GM23338 (cell line): ENCODE measurements at regions not wholly inside any gene's neighbourhood (a gene's known extent, or its start where the extent isn't known, plus 50 kb on each side); places are given as distances from the start of the nearest gene placed in this dataset.

Experiments
- CREB1 ChIP-seq: fragments of 250-450 bp; sonication (Bioruptor Pico); IDR thresholded peaks from 2 replicates; pipeline ENCODE4 v1.5.0; 2020; ENCODE audit warnings: low read depth, mild to moderate bottlenecking, moderate library complexity
- POLR2AphosphoS5 ChIP-seq: IDR thresholded peaks from 2 replicates; pipeline ENCODE4 v1.6.1; 2016; ENCODE audit warnings: antibody characterized with exemption, low read depth
- TF ChIP-seq, protein P1 (sequence below), 2 experiments: fragments of 200-600 bp in 1 of 2; sonication (generic) in 1 of 2; conservative IDR thresholded peaks; 2 replicates each; pipeline versions ENCODE4 v1.5.1 to v1.6.1; 2016 to 2017; ENCODE audit warnings: antibody characterized with exemption in 2 of 2, low read depth in 2 of 2, mild to moderate bottlenecking in 2 of 2, moderate library complexity in 1 of 2

DNA sequence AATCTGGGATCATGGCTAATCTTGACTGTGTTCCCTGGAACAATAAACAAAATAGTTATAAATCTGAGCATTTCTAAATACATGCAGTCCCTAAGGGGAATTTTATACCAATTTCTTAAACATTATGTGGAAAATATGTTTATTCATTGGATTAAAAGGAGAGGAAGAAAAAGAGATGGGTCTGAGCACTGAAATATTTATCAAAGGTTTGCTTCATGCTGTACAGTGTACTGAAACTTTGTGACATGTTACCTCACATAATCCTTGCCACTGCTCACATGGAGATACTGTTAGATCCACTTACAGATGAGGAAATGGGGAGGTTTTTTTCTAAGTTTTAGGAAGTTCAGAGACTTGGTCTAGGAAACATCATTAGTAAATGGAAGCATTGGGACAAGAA lies 443.6 kb downstream of the SPRY1 start:
- TF ChIP-seq, protein P1, sequence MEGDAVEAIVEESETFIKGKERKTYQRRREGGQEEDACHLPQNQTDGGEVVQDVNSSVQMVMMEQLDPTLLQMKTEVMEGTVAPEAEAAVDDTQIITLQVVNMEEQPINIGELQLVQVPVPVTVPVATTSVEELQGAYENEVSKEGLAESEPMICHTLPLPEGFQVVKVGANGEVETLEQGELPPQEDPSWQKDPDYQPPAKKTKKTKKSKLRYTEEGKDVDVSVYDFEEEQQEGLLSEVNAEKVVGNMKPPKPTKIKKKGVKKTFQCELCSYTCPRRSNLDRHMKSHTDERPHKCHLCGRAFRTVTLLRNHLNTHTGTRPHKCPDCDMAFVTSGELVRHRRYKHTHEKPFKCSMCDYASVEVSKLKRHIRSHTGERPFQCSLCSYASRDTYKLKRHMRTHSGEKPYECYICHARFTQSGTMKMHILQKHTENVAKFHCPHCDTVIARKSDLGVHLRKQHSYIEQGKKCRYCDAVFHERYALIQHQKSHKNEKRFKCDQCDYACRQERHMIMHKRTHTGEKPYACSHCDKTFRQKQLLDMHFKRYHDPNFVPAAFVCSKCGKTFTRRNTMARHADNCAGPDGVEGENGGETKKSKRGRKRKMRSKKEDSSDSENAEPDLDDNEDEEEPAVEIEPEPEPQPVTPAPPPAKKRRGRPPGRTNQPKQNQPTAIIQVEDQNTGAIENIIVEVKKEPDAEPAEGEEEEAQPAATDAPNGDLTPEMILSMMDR (conservative IDR thresholded peaks at IDR 0.05; ENCODE audit: low read depth in 2 of 2): no peak
- TF ChIP-seq CREB1 (CRISPR knock-in tag): no peak
- no peak for TF ChIP-seq POLR2AphosphoS5
